HL-60 (cell line): ENCODE measurements at regions not wholly inside any gene's neighbourhood (a gene's known extent, or its start where the extent isn't known, plus 50 kb on each side); places are given as distances from the start of the nearest gene placed in this dataset.

Experiments
- DNase-seq, 2 experiments: peaks; one replicate each; pipeline ENCODE4 v3.0.0-alpha.2; 2010 to 2020; ENCODE audit warnings: low read depth in 1 of 2, low spot score in 1 of 2
- H3K27ac ChIP-seq: fragments of 250-450 bp; sonication (Bioruptor Pico); replicated peaks from 2 replicates; pipeline ENCODE4 v1.5.1; 2020; ENCODE audit warnings: mild to moderate bottlenecking, moderate library complexity
- H3K27me3 ChIP-seq: fragments of 250-450 bp; sonication (Bioruptor Pico); 2 replicates; pipeline ENCODE4 v1.5.1; 2021; ENCODE audit warnings: mild to moderate bottlenecking, moderate library complexity; ENCODE audit not compliant: insufficient read depth, poor library complexity, severe bottlenecking
- H3K4me3 ChIP-seq: replicated peaks from 2 replicates; pipeline ENCODE4 v1.5.1; 2011; ENCODE audit warnings: mild to moderate bottlenecking, control low read depth, low read length; ENCODE audit not compliant: insufficient read depth
- GABPA ChIP-seq: IDR thresholded peaks from 2 replicates; pipeline ENCODE4 v1.6.1; 2012; ENCODE audit warnings: low read depth
- POLR2AphosphoS5 ChIP-seq: IDR thresholded peaks from 2 replicates; pipeline ENCODE4 v1.6.1; 2012; ENCODE audit warnings: low read depth
- REST ChIP-seq: IDR thresholded peaks from 2 replicates; pipeline ENCODE4 v1.6.1; 2012; ENCODE audit warnings: low read depth; ENCODE audit not compliant: insufficient replicate concordance
- SPI1 ChIP-seq: IDR thresholded peaks from 2 replicates; pipeline ENCODE4 v1.6.1; 2012; ENCODE audit warnings: low read depth, mild to moderate bottlenecking, borderline replicate concordance
- TF ChIP-seq, protein P1 (sequence below): IDR thresholded peaks from one replicate; pipeline ENCODE4 v1.5.1; 2011; ENCODE audit warnings: low read length, control low read depth, inconsistent platforms; ENCODE audit not compliant: insufficient read depth

- no peak for DNase-seq
- TF ChIP-seq SPI1 (no peak), REST (no peak), POLR2AphosphoS5 (no peak), GABPA (no peak)
- TF ChIP-seq, protein P1, sequence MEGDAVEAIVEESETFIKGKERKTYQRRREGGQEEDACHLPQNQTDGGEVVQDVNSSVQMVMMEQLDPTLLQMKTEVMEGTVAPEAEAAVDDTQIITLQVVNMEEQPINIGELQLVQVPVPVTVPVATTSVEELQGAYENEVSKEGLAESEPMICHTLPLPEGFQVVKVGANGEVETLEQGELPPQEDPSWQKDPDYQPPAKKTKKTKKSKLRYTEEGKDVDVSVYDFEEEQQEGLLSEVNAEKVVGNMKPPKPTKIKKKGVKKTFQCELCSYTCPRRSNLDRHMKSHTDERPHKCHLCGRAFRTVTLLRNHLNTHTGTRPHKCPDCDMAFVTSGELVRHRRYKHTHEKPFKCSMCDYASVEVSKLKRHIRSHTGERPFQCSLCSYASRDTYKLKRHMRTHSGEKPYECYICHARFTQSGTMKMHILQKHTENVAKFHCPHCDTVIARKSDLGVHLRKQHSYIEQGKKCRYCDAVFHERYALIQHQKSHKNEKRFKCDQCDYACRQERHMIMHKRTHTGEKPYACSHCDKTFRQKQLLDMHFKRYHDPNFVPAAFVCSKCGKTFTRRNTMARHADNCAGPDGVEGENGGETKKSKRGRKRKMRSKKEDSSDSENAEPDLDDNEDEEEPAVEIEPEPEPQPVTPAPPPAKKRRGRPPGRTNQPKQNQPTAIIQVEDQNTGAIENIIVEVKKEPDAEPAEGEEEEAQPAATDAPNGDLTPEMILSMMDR: no peak
- Histone ChIP-seq H3K4me3 (no peak overlapping the region), H3K27me3 (no peaks in the 10 kb centered on the region), H3K27ac (no peak overlapping the region)
Observed at GRCh38 chr5:100755435-100755834, 147.6 kb downstream of the ST8SIA4 start.
